ENCODE measurements at regions not wholly inside any gene's neighbourhood (a gene's known extent, or its start where the extent isn't known, plus 50 kb on each side); places are given as distances from the start of the nearest gene placed in this dataset.

DNA sequence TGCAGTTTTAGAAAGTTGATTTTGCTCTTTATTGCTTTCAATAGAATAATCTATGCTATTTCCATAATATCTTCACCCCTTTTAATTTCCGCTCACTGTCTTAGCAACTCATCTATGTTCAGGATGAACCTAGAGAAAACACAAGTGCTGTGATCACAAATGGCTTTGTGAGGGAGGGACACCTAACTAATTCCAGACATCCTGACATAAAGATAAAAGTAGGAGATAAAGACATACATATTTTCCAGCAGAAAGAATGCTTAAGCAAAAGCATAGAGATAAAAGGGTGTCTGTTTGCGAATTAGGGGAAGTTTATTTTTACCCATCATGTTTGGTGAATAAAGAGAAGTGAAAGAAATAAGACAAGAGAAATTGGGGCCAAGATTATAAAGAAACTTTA, 254.2 kb downstream of the KCNJ2 start:
- TF ChIP-seq, protein P1, sequence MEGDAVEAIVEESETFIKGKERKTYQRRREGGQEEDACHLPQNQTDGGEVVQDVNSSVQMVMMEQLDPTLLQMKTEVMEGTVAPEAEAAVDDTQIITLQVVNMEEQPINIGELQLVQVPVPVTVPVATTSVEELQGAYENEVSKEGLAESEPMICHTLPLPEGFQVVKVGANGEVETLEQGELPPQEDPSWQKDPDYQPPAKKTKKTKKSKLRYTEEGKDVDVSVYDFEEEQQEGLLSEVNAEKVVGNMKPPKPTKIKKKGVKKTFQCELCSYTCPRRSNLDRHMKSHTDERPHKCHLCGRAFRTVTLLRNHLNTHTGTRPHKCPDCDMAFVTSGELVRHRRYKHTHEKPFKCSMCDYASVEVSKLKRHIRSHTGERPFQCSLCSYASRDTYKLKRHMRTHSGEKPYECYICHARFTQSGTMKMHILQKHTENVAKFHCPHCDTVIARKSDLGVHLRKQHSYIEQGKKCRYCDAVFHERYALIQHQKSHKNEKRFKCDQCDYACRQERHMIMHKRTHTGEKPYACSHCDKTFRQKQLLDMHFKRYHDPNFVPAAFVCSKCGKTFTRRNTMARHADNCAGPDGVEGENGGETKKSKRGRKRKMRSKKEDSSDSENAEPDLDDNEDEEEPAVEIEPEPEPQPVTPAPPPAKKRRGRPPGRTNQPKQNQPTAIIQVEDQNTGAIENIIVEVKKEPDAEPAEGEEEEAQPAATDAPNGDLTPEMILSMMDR (IDR thresholded peaks at IDR 0.05) = no peak
- TF ChIP-seq EP300 (IDR thresholded peaks at IDR 0.05) = no peak
